GM10266 (cell line): ENCODE measurements at regions not wholly inside any gene's neighbourhood (a gene's known extent, or its start where the extent isn't known, plus 50 kb on each side); places are given as distances from the start of the nearest gene placed in this dataset.

Experiments used
- DNase-seq: peaks from one replicate; pipeline ENCODE4 v3.0.0; 2012; ENCODE audit errors: extremely low spot score
- TF ChIP-seq, protein P1 (sequence below): IDR thresholded peaks from 2 replicates; pipeline ENCODE4 v1.5.1; 2012; ENCODE audit warnings: mild to moderate bottlenecking, low read depth; ENCODE audit not compliant: control insufficient read depth, insufficient read depth; ENCODE audit errors: missing control alignments

DNA sequence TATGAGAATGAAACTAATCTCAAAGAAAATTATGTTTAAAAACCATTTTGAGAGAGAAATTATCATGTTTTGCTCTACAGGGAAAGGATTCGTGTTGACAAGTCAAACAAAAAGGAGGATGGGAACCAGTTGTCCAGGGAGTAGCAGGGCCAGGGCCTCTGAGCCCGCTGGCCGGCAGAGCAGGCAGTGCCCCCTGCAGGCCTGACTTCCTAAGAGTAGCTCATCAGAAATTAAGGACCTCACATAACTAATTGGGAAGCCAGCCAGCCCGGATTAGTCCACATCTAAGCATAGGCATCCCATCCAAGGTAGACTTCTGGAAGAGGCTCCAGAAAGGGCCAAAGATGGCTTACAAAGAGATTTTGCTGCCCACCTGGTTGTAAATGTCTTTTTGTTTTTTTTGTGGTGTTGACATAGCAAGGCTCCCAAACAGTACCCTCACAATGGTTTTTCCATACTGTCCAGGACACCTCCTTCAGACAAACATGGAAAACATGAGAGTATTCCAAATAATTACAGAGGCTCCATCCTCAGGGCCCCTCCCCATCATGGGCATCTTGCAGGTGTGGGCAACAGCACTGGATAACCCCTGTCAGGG is 241.2 kb upstream of the TANK start:
- DNase-seq, result peak; percentile 31
- TF ChIP-seq, protein P1, sequence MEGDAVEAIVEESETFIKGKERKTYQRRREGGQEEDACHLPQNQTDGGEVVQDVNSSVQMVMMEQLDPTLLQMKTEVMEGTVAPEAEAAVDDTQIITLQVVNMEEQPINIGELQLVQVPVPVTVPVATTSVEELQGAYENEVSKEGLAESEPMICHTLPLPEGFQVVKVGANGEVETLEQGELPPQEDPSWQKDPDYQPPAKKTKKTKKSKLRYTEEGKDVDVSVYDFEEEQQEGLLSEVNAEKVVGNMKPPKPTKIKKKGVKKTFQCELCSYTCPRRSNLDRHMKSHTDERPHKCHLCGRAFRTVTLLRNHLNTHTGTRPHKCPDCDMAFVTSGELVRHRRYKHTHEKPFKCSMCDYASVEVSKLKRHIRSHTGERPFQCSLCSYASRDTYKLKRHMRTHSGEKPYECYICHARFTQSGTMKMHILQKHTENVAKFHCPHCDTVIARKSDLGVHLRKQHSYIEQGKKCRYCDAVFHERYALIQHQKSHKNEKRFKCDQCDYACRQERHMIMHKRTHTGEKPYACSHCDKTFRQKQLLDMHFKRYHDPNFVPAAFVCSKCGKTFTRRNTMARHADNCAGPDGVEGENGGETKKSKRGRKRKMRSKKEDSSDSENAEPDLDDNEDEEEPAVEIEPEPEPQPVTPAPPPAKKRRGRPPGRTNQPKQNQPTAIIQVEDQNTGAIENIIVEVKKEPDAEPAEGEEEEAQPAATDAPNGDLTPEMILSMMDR, result peak; percentile 63

DNA sequence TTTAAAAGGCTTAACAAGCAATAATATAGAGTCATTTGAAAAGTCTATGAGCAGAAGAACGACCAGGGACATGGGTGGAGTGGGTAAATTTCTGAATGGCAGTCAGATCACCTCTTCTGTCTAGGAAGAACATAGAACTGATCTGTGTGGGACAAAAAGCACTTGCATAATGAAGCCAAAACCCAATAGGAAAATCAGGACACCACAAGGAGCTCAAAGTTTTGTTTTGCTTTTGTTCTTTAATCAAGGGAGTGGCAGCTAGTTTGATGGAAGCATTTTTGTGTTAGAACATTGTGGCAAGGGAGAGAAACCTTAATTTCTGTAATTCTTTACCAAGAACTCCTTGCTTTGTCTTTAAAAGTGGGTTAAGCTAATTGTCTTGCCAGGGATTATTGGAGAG is 240.2 kb upstream of the TANK start:
- TF ChIP-seq, protein P1, result no peak
- no peak for DNase-seq

DNA sequence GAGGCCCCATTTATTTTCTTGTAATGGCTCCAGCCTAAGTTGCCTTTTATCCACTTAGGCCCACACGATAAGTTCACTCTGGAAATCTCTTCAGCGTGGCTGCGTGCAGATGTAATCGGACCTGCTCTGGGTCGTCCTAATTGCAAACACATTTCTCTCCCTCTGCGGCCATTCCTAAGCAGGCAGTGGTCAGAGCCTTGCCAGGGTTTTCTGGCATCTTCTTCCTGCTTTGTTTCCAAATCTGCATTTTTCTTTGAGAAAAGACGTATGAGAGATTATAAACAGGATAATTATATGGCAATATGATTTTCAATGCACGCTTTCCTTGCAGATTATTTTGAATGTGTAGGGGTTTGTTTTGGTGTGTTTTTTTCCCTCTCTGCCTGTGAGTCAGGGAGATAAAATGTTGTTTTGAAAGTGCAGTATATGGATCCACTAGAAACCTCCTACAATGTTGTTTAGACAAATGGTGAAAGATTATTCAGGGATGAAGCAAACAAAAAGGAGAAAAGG is 239.4 kb upstream of the TANK start:
- TF ChIP-seq, protein P1, result no peak
- DNase-seq, result no peak

DNA sequence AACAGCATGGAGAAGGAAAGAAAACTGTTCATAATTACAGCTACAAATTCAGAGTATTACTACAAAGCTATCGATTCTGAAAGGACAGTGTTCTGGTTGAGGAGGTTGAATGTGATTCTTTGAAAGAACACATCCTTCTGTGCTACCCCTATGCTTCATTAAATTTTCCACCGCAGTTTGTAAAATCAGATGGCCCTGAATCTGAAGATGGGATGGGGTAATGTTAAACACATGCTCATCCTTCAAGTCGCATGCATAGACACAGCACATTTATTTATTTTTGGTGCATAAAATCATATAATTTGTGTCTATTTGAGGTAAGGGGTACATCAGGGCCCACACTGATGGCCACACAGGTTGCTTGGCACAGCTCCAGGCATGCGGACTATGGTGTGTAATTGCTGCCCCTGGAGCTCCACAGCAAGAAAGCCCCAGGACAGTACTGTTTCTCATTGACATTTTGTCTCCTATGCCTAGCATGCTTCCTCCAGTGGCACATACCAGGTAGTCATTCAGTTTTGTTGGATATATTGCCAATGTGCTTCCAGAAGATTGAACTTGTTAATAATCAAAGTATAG is 238.8 kb upstream of the TANK start:
- DNase-seq, result no peak
- TF ChIP-seq, protein P1, result no peak

DNA sequence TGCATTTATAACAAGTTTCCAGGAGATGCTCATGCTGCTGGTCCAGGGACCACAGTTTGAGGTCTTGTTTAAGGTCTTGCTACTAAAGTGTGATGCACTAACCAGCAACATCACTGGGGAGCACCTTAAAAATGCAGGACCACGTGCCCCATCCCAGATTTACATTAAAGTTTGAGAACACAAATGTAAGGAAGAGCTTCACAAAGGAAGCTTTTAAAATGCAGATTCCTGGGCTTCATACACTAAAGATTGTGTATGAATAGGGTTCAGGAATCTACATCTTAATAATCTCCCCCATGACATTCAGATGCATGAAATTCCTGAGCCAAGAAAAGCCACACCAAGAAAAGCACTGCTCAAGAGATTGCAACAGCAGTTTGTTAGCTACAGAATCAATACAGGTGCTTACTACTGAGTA is 235.3 kb upstream of the TANK start:
- TF ChIP-seq, protein P1, result no peak
- no peak for DNase-seq

DNA sequence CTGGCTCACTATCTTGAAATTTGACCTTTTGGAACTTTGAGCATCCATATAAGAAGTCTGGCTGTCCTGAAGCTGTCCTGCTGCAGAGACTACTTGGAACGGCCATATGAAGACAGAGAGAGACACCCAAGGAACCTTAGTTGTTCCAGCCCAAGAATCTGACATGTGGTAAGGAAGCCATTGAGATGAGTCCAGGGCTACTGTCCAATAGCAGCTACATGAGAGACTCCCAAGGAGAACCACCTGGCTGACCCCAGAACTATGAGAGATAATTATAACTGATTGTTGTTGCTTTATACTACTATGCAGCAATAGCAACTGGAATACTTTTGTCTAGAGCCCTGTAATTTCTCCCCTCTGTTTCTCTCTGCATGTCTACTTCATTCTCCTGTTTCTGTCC is 234.3 kb upstream of the TANK start:
- no peak for DNase-seq
- TF ChIP-seq, protein P1, result no peak

DNA sequence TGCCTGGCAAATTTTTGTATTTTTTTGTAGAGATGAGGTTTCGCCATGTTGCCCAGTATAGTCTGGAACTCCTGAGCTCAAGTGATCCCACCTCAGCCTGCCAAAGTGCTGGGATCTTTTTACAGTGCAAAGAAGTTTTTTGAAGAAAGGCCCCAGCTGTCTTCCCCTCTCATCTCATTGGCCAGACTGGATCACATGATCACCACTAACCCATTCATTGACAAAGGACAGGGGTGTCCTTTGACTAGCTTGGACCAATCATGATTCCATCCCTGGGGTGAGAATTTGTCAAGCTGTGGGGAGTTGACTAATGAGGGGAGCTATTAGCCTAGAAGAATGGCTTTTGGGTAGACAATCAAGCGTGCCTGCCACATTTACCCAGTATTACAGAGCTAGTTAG is 232.9 kb upstream of the TANK start:
- TF ChIP-seq, protein P1, result no peak
- no peak for DNase-seq
